Naive thymus-derived CD8-positive, alpha-beta T cell (primary cell): ENCODE measurements at regions not wholly inside any gene's neighbourhood (a gene's known extent, or its start where the extent isn't known, plus 50 kb on each side); places are given as distances from the start of the nearest gene placed in this dataset.
A peak's percentile ranks its signal among the peaks of the same experiment; 100 is the strongest.

Source experiments
- ATAC-seq, 2 donors: fragments of 150-1000 bp; cut with Tn5 transposase in 1 of 2; sonication (Bioruptor Pico), chemical (Tn5 transposase) in 1 of 2; 1 replicate in 1 of 2; 2 replicates in 1 of 2; pipeline ENCODE4 v1.10.0; 2021; ENCODE audit warnings: mild to moderate bottlenecking in 2 of 2, moderate library complexity in 2 of 2
- POLR2A ChIA-PET: fragments of 350-600 bp; sonication (Branson Sonifier 250); formaldehyde crosslinking; loops from one replicate; lab custom pipeline; 2021; ENCODE audit warnings: antibody characterized with exemption; lab: Charles Lee
- DNase-seq, 10 donors: peaks; one replicate each; pipeline versions ENCODE4 v3.0.0 to v3.0.0-alpha.2; 2020 to 2022
- H3K27ac Mint-ChIP-seq, 10 donors: one replicate each; pipeline ENCODE4 v1.8.0; 2020 to 2022; ENCODE audit warnings: mild to moderate bottlenecking in 10 of 10, mixed read lengths in 10 of 10, moderate library complexity in 4 of 10, inconsistent platforms in 1 of 10
- H3K27me3 Mint-ChIP-seq, 5 donors: one replicate each; pipeline ENCODE4 v1.8.0; 2021 to 2022; ENCODE audit warnings: mixed read lengths in 5 of 5
- H3K36me3 Mint-ChIP-seq, 3 donors: one replicate each; pipeline ENCODE4 v1.8.0; 2020 to 2022; ENCODE audit warnings: mixed read lengths in 3 of 3, mild to moderate bottlenecking in 2 of 3, inconsistent platforms in 1 of 3
- H3K4me1 Mint-ChIP-seq, 4 donors: one replicate each; pipeline ENCODE4 v1.8.0; 2021 to 2022; ENCODE audit warnings: mixed read lengths in 4 of 4
- H3K4me3 Mint-ChIP-seq, 10 donors: one replicate each; pipeline ENCODE4 v1.8.0; 2020 to 2022; ENCODE audit warnings: mild to moderate bottlenecking in 10 of 10, mixed read lengths in 10 of 10, moderate library complexity in 6 of 10, inconsistent platforms in 1 of 10
- H3K9me3 Mint-ChIP-seq, 9 donors: one replicate each; pipeline ENCODE4 v1.8.0; 2020 to 2022; ENCODE audit warnings: mixed read lengths in 9 of 9, mild to moderate bottlenecking in 3 of 9, inconsistent platforms in 1 of 9, moderate library complexity in 1 of 9

- Mint-ChIP-seq H3K4me1 (no peaks in the 10 kb centered on the region), H3K9me3 (peaks cover 0 to 24% (median 6%) of the 10 kb centered on the region in 9 donors), H3K27ac (no peak overlapping the region), H3K36me3 (no peaks in the 10 kb centered on the region), H3K27me3 (no peaks in the 10 kb centered on the region), H3K4me3 (no peak overlapping the region)
- DNase-seq (no peak), ATAC-seq (no peak)
- POLR2A ChIA-PET: no interaction called here
Observed at GRCh38 chr4:160184884-160185283, 1082.0 kb downstream of the RAPGEF2 start.

- peaks cover 0 to 14% (median 4%) of the 10 kb centered on the region in 9 donors for H3K9me3 Mint-ChIP-seq
- no peak overlapping the region for H3K27ac Mint-ChIP-seq
- no peak for ATAC-seq
Observed at GRCh38 chr4:160193787-160194186, 1090.9 kb downstream of the RAPGEF2 start.

GRCh38 chr4:160194716-160195115, 1091.8 kb downstream of the RAPGEF2 start:
- POLR2A ChIA-PET: no interaction called here
- peaks cover 2 to 19% (median 5%) of the 10 kb centered on the region in 9 donors for H3K9me3 Mint-ChIP-seq
- ATAC-seq (no peak), DNase-seq (no peak)
- H3K27ac Mint-ChIP-seq: no peak overlapping the region
- no peaks in the 10 kb centered on the region for H3K4me1 Mint-ChIP-seq
- H3K27me3 Mint-ChIP-seq: no peaks in the 10 kb centered on the region
- H3K36me3 Mint-ChIP-seq: no peaks in the 10 kb centered on the region
- no peak overlapping the region for H3K4me3 Mint-ChIP-seq

More at GRCh38 chr4:160193787-160194186, 1090.9 kb downstream of the RAPGEF2 start:
- Mint-ChIP-seq H3K36me3 (no peaks in the 10 kb centered on the region), H3K27me3 (no peaks in the 10 kb centered on the region), H3K4me1 (no peaks in the 10 kb centered on the region), H3K4me3 (no peak overlapping the region)
- DNase-seq: no peak
- POLR2A ChIA-PET: no interaction called here

- Mint-ChIP-seq H3K9me3 (peaks cover 4 to 30% (median 12%) of the 10 kb centered on the region in 9 donors), H3K4me3 (no peak overlapping the region), H3K36me3 (no peaks in the 10 kb centered on the region), H3K27me3 (no peaks in the 10 kb centered on the region), H3K4me1 (no peaks in the 10 kb centered on the region), H3K27ac (no peak overlapping the region)
- no peak for DNase-seq
- ATAC-seq: no peak
- POLR2A ChIA-PET: no interaction called here
Observed at GRCh38 chr4:160202802-160203201, 1099.9 kb downstream of the RAPGEF2 start.

- ATAC-seq (no peak), DNase-seq (no peak)
- H3K27ac Mint-ChIP-seq: no peak overlapping the region
- no peak overlapping the region for H3K4me3 Mint-ChIP-seq
- POLR2A ChIA-PET: no interaction called here
- no peaks in the 10 kb centered on the region for H3K4me1 Mint-ChIP-seq
- H3K36me3 Mint-ChIP-seq: no peaks in the 10 kb centered on the region
- H3K9me3 Mint-ChIP-seq: peaks cover 4 to 24% (median 11%) of the 10 kb centered on the region in 9 donors
- no peaks in the 10 kb centered on the region for H3K27me3 Mint-ChIP-seq
Observed at GRCh38 chr4:160212078-160212477, 1109.2 kb downstream of the RAPGEF2 start.

- POLR2A ChIA-PET: no interaction called here
- Mint-ChIP-seq H3K4me3 (no peak overlapping the region), H3K9me3 (peaks cover 7 to 32% (median 14%) of the 10 kb centered on the region in 9 donors), H3K36me3 (no peaks in the 10 kb centered on the region), H3K4me1 (no peaks in the 10 kb centered on the region), H3K27ac (no peak overlapping the region), H3K27me3 (no peaks in the 10 kb centered on the region)
- DNase-seq: no peak
- no peak for ATAC-seq
Observed at GRCh38 chr4:160213366-160213765, 1110.5 kb downstream of the RAPGEF2 start.

- peaks cover 0 to 6% (median 0%) of the 10 kb centered on the region in 3 donors for H3K36me3 Mint-ChIP-seq
- DNase-seq: no peak
- POLR2A ChIA-PET: no interaction called here
- no peaks in the 10 kb centered on the region for H3K4me1 Mint-ChIP-seq
- peaks cover 6 to 49% (median 27%) of the 10 kb centered on the region in 9 donors for H3K9me3 Mint-ChIP-seq
- no peak overlapping the region for H3K4me3 Mint-ChIP-seq
- ATAC-seq: no peak
- H3K27me3 Mint-ChIP-seq: no peaks in the 10 kb centered on the region
- no peak overlapping the region for H3K27ac Mint-ChIP-seq
Observed at GRCh38 chr4:160217352-160217751, 1114.5 kb downstream of the RAPGEF2 start.

- DNase-seq (no peak), ATAC-seq (no peak)
- peaks cover 0 to 10% (median 0%) of the 10 kb centered on the region in 3 donors for H3K36me3 Mint-ChIP-seq
- H3K4me3 Mint-ChIP-seq: no peak overlapping the region
- peaks cover 3 to 44% (median 19%) of the 10 kb centered on the region in 9 donors for H3K9me3 Mint-ChIP-seq
- no peaks in the 10 kb centered on the region for H3K4me1 Mint-ChIP-seq
- peaks cover 0 to 3% (median 0%) of the 10 kb centered on the region in 5 donors for H3K27me3 Mint-ChIP-seq
- H3K27ac Mint-ChIP-seq: no peak overlapping the region
- POLR2A ChIA-PET: no interaction called here
Observed at GRCh38 chr4:160224049-160224448, 1121.2 kb downstream of the RAPGEF2 start.

- ATAC-seq (no peak), DNase-seq (no peak)
- H3K27me3 Mint-ChIP-seq: peaks cover 0 to 1% (median 0%) of the 10 kb centered on the region in 5 donors
- H3K4me1 Mint-ChIP-seq: no peaks in the 10 kb centered on the region
- POLR2A ChIA-PET: no interaction called here
- peaks cover 0 to 27% (median 12%) of the 10 kb centered on the region in 9 donors for H3K9me3 Mint-ChIP-seq
- peak overlapping the region in 1 of 10 donors; percentile 41 for H3K27ac Mint-ChIP-seq
- no peaks in the 10 kb centered on the region for H3K36me3 Mint-ChIP-seq
- H3K4me3 Mint-ChIP-seq: no peak overlapping the region
Observed at GRCh38 chr4:160233141-160233540, 1130.3 kb downstream of the RAPGEF2 start.

GRCh38 chr4:160235285-160235684, 1132.4 kb downstream of the RAPGEF2 start:
- Mint-ChIP-seq H3K27ac (no peak overlapping the region), H3K9me3 (peaks cover 0 to 29% (median 10%) of the 10 kb centered on the region in 9 donors), H3K4me3 (no peak overlapping the region), H3K4me1 (no peaks in the 10 kb centered on the region), H3K27me3 (no peaks in the 10 kb centered on the region), H3K36me3 (no peaks in the 10 kb centered on the region)
- DNase-seq (no peak), ATAC-seq (no peak)
- POLR2A ChIA-PET: no interaction called here

GRCh38 chr4:160235771-160236170, 1132.9 kb downstream of the RAPGEF2 start:
- Mint-ChIP-seq H3K9me3 (peaks cover 0 to 25% (median 10%) of the 10 kb centered on the region in 9 donors), H3K27ac (no peak overlapping the region), H3K36me3 (no peaks in the 10 kb centered on the region), H3K4me1 (no peaks in the 10 kb centered on the region), H3K4me3 (no peak overlapping the region), H3K27me3 (no peaks in the 10 kb centered on the region)
- POLR2A ChIA-PET: no interaction called here
- DNase-seq: no peak
- no peak for ATAC-seq

GRCh38 chr4:160238790-160239189, 1135.9 kb downstream of the RAPGEF2 start:
- no peak for DNase-seq
- Mint-ChIP-seq H3K4me1 (no peaks in the 10 kb centered on the region), H3K27ac (no peak overlapping the region), H3K27me3 (no peaks in the 10 kb centered on the region), H3K4me3 (no peak overlapping the region), H3K9me3 (peaks cover 2 to 25% (median 10%) of the 10 kb centered on the region in 9 donors), H3K36me3 (no peaks in the 10 kb centered on the region)
- POLR2A ChIA-PET: no interaction called here
- ATAC-seq: no peak

GRCh38 chr4:160247091-160247656, 1144.3 kb downstream of the RAPGEF2 start:
- Mint-ChIP-seq H3K9me3 (peaks cover 2 to 23% (median 8%) of the 10 kb centered on the region in 9 donors), H3K36me3 (no peaks in the 10 kb centered on the region), H3K4me1 (no peaks in the 10 kb centered on the region), H3K4me3 (no peak overlapping the region), H3K27ac (no peak overlapping the region), H3K27me3 (no peaks in the 10 kb centered on the region)
- ATAC-seq (no peak), DNase-seq (no peak)
- POLR2A ChIA-PET: no interaction called here
